ENCODE measurements at regions not wholly inside any gene's neighbourhood (a gene's known extent, or its start where the extent isn't known, plus 50 kb on each side); places are given as distances from the start of the nearest gene placed in this dataset.

DNA sequence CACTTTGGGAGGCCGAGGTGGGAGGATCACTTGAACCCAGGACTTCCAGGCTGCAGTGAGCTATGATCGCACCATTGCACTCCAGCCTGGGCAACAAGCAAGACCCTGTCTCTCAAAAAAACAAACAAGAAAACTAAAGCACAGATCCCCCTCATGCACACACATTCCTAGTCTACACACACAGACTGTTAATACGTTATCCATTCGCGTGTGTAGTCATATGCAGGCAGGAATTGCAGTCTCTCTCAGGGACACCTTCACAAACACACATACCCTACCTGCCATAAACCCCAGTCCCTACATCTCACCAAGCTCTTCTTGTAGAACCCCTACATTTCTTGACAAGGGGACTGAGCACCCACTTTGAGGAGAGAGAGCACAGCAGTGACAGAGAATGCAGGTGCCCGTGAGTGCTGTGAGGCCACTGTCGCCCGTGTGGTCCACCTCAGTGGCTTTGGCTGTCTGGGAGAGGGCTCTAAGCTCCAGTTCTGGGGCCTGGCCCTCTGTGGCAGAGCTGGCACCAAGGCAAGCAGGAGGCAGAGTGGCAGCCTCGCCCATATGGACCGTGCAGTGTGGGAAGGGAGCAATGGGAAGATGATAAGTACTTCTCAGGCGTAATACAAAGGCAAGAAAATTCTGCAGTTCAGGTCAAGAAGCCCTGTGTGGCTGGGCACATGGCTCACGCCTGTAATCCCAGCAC is 59.0 kb upstream of the RPH3AL start:
- H3K79me2 ChIP-seq (ENCODE audit: control insufficient read depth, insufficient read depth, low read length) = no peaks in the 10 kb centered on the region
- no TSS peak for BruUV-seq (replicated peaks)
- H3K9me1 ChIP-seq (replicated peaks; ENCODE audit: control insufficient read depth, extremely low read depth, insufficient read depth, low read length) = no peaks in the 10 kb centered on the region
- TF ChIP-seq, protein P1, sequence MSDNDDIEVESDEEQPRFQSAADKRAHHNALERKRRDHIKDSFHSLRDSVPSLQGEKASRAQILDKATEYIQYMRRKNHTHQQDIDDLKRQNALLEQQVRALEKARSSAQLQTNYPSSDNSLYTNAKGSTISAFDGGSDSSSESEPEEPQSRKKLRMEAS (IDR thresholded peaks at IDR 0.05; ENCODE audit: insufficient read depth, insufficient read length) = no peak
- TF ChIP-seq MYC (IDR thresholded peaks at IDR 0.05; ENCODE audit: low read depth, low read length) = no peak
- TF ChIP-seq, protein P2, sequence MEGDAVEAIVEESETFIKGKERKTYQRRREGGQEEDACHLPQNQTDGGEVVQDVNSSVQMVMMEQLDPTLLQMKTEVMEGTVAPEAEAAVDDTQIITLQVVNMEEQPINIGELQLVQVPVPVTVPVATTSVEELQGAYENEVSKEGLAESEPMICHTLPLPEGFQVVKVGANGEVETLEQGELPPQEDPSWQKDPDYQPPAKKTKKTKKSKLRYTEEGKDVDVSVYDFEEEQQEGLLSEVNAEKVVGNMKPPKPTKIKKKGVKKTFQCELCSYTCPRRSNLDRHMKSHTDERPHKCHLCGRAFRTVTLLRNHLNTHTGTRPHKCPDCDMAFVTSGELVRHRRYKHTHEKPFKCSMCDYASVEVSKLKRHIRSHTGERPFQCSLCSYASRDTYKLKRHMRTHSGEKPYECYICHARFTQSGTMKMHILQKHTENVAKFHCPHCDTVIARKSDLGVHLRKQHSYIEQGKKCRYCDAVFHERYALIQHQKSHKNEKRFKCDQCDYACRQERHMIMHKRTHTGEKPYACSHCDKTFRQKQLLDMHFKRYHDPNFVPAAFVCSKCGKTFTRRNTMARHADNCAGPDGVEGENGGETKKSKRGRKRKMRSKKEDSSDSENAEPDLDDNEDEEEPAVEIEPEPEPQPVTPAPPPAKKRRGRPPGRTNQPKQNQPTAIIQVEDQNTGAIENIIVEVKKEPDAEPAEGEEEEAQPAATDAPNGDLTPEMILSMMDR (IDR thresholded peaks at IDR 0.05; ENCODE audit: extremely low read depth in 1 of 2, insufficient read depth in 1 of 2, low read depth in 1 of 2, low read length in 2 of 2) = no peak
- no peak for TF ChIP-seq POLR2A (IDR thresholded peaks at IDR 0.05; ENCODE audit: low read depth, low read length)
- TF ChIP-seq GATA2 (IDR thresholded peaks at IDR 0.05; ENCODE audit: insufficient read depth, insufficient read length, low read depth, low read length) = no peak
- no peak for TF ChIP-seq JUN (IDR thresholded peaks at IDR 0.05; ENCODE audit: borderline replicate concordance, insufficient read depth, insufficient read length, low read depth)
- TF ChIP-seq EZH2 (IDR thresholded peaks at IDR 0.05; ENCODE audit: borderline replicate concordance, low read depth, low read length, severe bottlenecking) = no peak
- no peak for TF ChIP-seq FOS (IDR thresholded peaks at IDR 0.05; ENCODE audit: borderline replicate concordance, insufficient read depth, low read length)
- TF ChIP-seq POLR2AphosphoS5 (IDR thresholded peaks at IDR 0.05; ENCODE audit: insufficient read depth, low read depth, low read length) = no peak
- CTCF ChIA-PET = interaction anchor here (0.6 to 3.2 kb wide), 86 partner anchors 10 to 647 kb away, joined by 3 to 762 read pairs (median 6); partner anchors contain the start of genes DOC2B, GEMIN4, GLOD4 and MRM3
- H2AFZ ChIP-seq (ENCODE audit: low read depth, low read length) = no peak overlapping the region
- peaks cover 5% of the 10 kb centered on the region for H3K4me1 ChIP-seq (ENCODE audit: control insufficient read depth, extremely low read depth, insufficient read depth, low read length)
- H3K27ac ChIP-seq (ENCODE audit: insufficient read depth, low read depth, low read length) = no peak overlapping the region
- intact Hi-C loops (cut with micrococcal nuclease) = loop anchor here (1.0 to 5.0 kb wide), 6 partner anchors 149 to 586 kb away; partner anchors contain the start of gene TIMM22
- no peaks in the 10 kb centered on the region for H3K27me3 ChIP-seq (ENCODE audit: control insufficient read depth in 2 of 2, insufficient read depth in 2 of 2, low read length in 2 of 2)
- H3K9ac ChIP-seq (replicated peaks; ENCODE audit: extremely low read depth, insufficient read depth, low read length) = no peak overlapping the region
- H4K20me1 ChIP-seq (replicated peaks; ENCODE audit: control insufficient read depth, extremely low read depth, insufficient read depth, low read length) = no peaks in the 10 kb centered on the region
- no peak for FAIRE-seq
- no peaks in the 10 kb centered on the region for H3K36me3 ChIP-seq (ENCODE audit: control insufficient read depth in 2 of 2, extremely low read depth in 1 of 2, insufficient read depth in 2 of 2, low read length in 2 of 2)
- H3K9me3 ChIP-seq (replicated peaks; ENCODE audit: control insufficient read depth, insufficient read depth, low read length) = no peaks in the 10 kb centered on the region
- DNase-seq (ENCODE audit: low read depth, low spot score) = no peak
- dilution Hi-C loops (cut with MboI; ENCODE audit: extremely low pct_ligation_motif_present, low sequenced_read_pairs) = no loop called here
- POLR2A ChIA-PET = interaction anchor here (1.2 to 1.3 kb wide), 2 partner anchors 288 to 289 kb away, joined by 4 to 8 read pairs; no protein-coding TSS in a partner anchor
- no peak overlapping the region for H3K4me3 ChIP-seq (replicated peaks in 1 of 3; ENCODE audit: insufficient read depth in 1 of 3, low read depth in 1 of 3, low read length in 3 of 3)
- no peak overlapping the region for H3K4me2 ChIP-seq (ENCODE audit: insufficient read depth, low read length)

All from endothelial cell of umbilical vein (primary cell).